H9 (cell line): ENCODE measurements at regions not wholly inside any gene's neighbourhood (a gene's known extent, or its start where the extent isn't known, plus 50 kb on each side); places are given as distances from the start of the nearest gene placed in this dataset.

ENCODE experiments used
- DNase-seq: peaks from one replicate; pipeline ENCODE4 v3.0.0-alpha.2; 2017
- H2AFZ ChIP-seq: one replicate; pipeline ENCODE4 v1.6.1; 2013; ENCODE audit warnings: mild to moderate bottlenecking, low read length, control low read depth, moderate library complexity
- H2AK5ac ChIP-seq: 2 replicates; pipeline ENCODE4 v1.6.1; 2013; ENCODE audit warnings: low read length, control low read depth, mixed read lengths; ENCODE audit not compliant: insufficient read length
- H2BK120ac ChIP-seq: one replicate; pipeline ENCODE4 v1.6.1; 2013; ENCODE audit warnings: low read depth, mild to moderate bottlenecking, low read length, control low read depth, inconsistent platforms; ENCODE audit not compliant: poor library complexity, severe bottlenecking
- H2BK12ac ChIP-seq: 2 replicates; pipeline ENCODE4 v1.6.1; 2013; ENCODE audit warnings: low read length, control low read depth, mixed read lengths, low read depth; ENCODE audit not compliant: insufficient read length
- H2BK15ac ChIP-seq: 2 replicates; pipeline ENCODE4 v1.6.1; 2013; ENCODE audit warnings: low read depth, low read length, control low read depth
- H2BK20ac ChIP-seq: one replicate; pipeline ENCODE4 v1.6.1; 2013; ENCODE audit warnings: low read depth, mild to moderate bottlenecking, low read length, control low read depth, inconsistent platforms; ENCODE audit not compliant: poor library complexity, severe bottlenecking
- H2BK5ac ChIP-seq: 2 replicates; pipeline ENCODE4 v1.6.1; 2013; ENCODE audit warnings: low read length, control low read depth, mixed read lengths; ENCODE audit not compliant: insufficient read length
- H3K14ac ChIP-seq: 2 replicates; pipeline ENCODE4 v1.6.1; 2013; ENCODE audit warnings: low read length, control low read depth; ENCODE audit not compliant: insufficient read depth
- H3K18ac ChIP-seq: 2 replicates; pipeline ENCODE4 v1.6.1; 2013; ENCODE audit warnings: low read depth, mild to moderate bottlenecking, mixed read lengths, low read length, control low read depth; ENCODE audit not compliant: insufficient read length
- H3K23ac ChIP-seq: 2 replicates; pipeline ENCODE4 v1.6.1; 2013; ENCODE audit warnings: low read length, control low read depth, mixed read lengths, low read depth; ENCODE audit not compliant: insufficient read length
- H3K23me2 ChIP-seq: 2 replicates; pipeline ENCODE4 v1.6.1; 2013; ENCODE audit warnings: low read depth, mild to moderate bottlenecking, mixed read lengths, low read length, control low read depth; ENCODE audit not compliant: insufficient read length, poor library complexity, severe bottlenecking
- H3K27ac ChIP-seq: 2 replicates; pipeline ENCODE4 v1.5.1; 2013; ENCODE audit warnings: low read length, control low read depth, mixed read lengths, low read depth; ENCODE audit not compliant: insufficient read length
- H3K27me3 ChIP-seq: 2 replicates; pipeline ENCODE4 v1.6.1; 2013; ENCODE audit warnings: low read length, control low read depth, inconsistent platforms; ENCODE audit not compliant: insufficient read depth
- H3K4ac ChIP-seq: 2 replicates; pipeline ENCODE4 v1.6.1; 2013; ENCODE audit warnings: low read depth, mild to moderate bottlenecking, control low read depth, inconsistent platforms, low read length, moderate library complexity
- H3K4me1 ChIP-seq: 2 replicates; pipeline ENCODE4 v1.6.1; 2013; ENCODE audit warnings: low read length, control low read depth, inconsistent platforms; ENCODE audit not compliant: insufficient read depth
- H3K4me2 ChIP-seq: 2 replicates; pipeline ENCODE4 v1.6.1; 2013; ENCODE audit warnings: low read length, control low read depth, mixed read lengths; ENCODE audit not compliant: insufficient read length, insufficient read depth
- H3K56ac ChIP-seq: 2 replicates; pipeline ENCODE4 v1.6.1; 2013; ENCODE audit warnings: low read depth, mild to moderate bottlenecking, mixed read lengths, low read length, control low read depth; ENCODE audit not compliant: insufficient read length
- H3K79me1 ChIP-seq: 2 replicates; pipeline ENCODE4 v1.6.1; 2013; ENCODE audit warnings: low read depth, mild to moderate bottlenecking, moderate library complexity, low read length, control low read depth, inconsistent platforms; ENCODE audit not compliant: insufficient read depth, poor library complexity, severe bottlenecking
- H3K79me2 ChIP-seq: 2 replicates; pipeline ENCODE4 v1.6.1; 2013; ENCODE audit warnings: low read length, control low read depth, inconsistent platforms; ENCODE audit not compliant: insufficient read depth
- H3K9ac ChIP-seq: 2 replicates; pipeline ENCODE4 v1.6.1; 2013; ENCODE audit warnings: low read length, control low read depth, mixed read lengths; ENCODE audit not compliant: insufficient read length; ENCODE audit errors: extremely low read depth
- H3K9me3 ChIP-seq: one replicate; pipeline ENCODE4 v1.6.1; 2013; ENCODE audit warnings: low read depth, low read length, inconsistent platforms; ENCODE audit not compliant: control insufficient read depth
- H3T11ph ChIP-seq: one replicate; pipeline ENCODE4 v1.6.1; 2013; ENCODE audit warnings: mild to moderate bottlenecking, low read length, control low read depth, inconsistent platforms
- H4K20me1 ChIP-seq: one replicate; pipeline ENCODE4 v1.6.1; 2013; ENCODE audit not compliant: control insufficient read depth, insufficient read length, insufficient read depth
- H4K5ac ChIP-seq: 2 replicates; pipeline ENCODE4 v1.6.1; 2013; ENCODE audit warnings: low read depth, mild to moderate bottlenecking, mixed read lengths, low read length, control low read depth; ENCODE audit not compliant: insufficient read length
- H4K8ac ChIP-seq: replicated peaks from 2 replicates; pipeline ENCODE4 v1.6.1; 2013; ENCODE audit warnings: low read length, control low read depth, mixed read lengths, low read depth; ENCODE audit not compliant: insufficient read length
- H4K91ac ChIP-seq: 2 replicates; pipeline ENCODE4 v1.6.1; 2013; ENCODE audit warnings: low read depth, mild to moderate bottlenecking, moderate library complexity, mixed read lengths, low read length, control low read depth; ENCODE audit not compliant: insufficient read length
- H3K27ac Mint-ChIP-seq, 3 experiments: 2 replicates in 2 of 3; 3 replicates in 1 of 3; pipeline ENCODE4 v1.8.0; 2020 to 2021; ENCODE audit warnings: mixed read lengths in 3 of 3, mild to moderate bottlenecking in 1 of 3, moderate library complexity in 1 of 3
- H3K27me3 Mint-ChIP-seq: 2 replicates; pipeline ENCODE4 v1.8.0; 2021; ENCODE audit warnings: low read depth, mild to moderate bottlenecking, moderate library complexity, mixed read lengths
- H3K36me3 Mint-ChIP-seq, 3 experiments: 2 replicates in 2 of 3; 3 replicates in 1 of 3; pipeline ENCODE4 v1.8.0; 2020 to 2021; ENCODE audit warnings: low read depth in 3 of 3, mixed read lengths in 3 of 3; ENCODE audit not compliant: insufficient read depth in 1 of 3
- H3K4me1 Mint-ChIP-seq, 2 experiments: 2 replicates each; pipeline ENCODE4 v1.8.0; 2020; ENCODE audit warnings: mixed read lengths in 2 of 2
- H3K4me3 Mint-ChIP-seq, 2 experiments: 2 replicates in 1 of 2; 3 replicates in 1 of 2; pipeline ENCODE4 v1.8.0; 2020 to 2021; ENCODE audit warnings: mild to moderate bottlenecking in 2 of 2, mixed read lengths in 2 of 2, moderate library complexity in 1 of 2
- H3K9me3 Mint-ChIP-seq, 2 experiments: 2 replicates in 1 of 2; 3 replicates in 1 of 2; pipeline ENCODE4 v1.8.0; 2020; ENCODE audit warnings: mild to moderate bottlenecking in 2 of 2, mixed read lengths in 2 of 2, moderate library complexity in 1 of 2
- WGBS: extraction: QIAGEN DNeasy Blood & Tissue Kit; methylation state at CpG from one replicate; pipeline ENCODE4 v1.1.7; 2013; ENCODE audit warnings: missing lambda C conversion rate, low lambda C conversion rate, mixed read lengths; ENCODE audit not compliant: insufficient read length; ENCODE audit errors: extremely low coverage; 5-methylcytosine and 5-hydroxymethylcytosine counted together
- TF ChIP-seq, protein P1 (sequence below): fragments of 200-600 bp; sonication (generic); conservative IDR thresholded peaks from 3 replicates; pipeline ENCODE4 v1.8.0; 2021; ENCODE audit warnings: antibody characterized with exemption, mild to moderate bottlenecking

- H3K27ac Mint-ChIP-seq, result no peak overlapping the region
- Histone ChIP-seq H3K4me2 (no peak overlapping the region), H4K5ac (no peak overlapping the region), H2BK20ac (no peak overlapping the region), H3K23me2 (no peaks in the 10 kb centered on the region), H2AFZ (no peak overlapping the region), H3K27me3 (no peaks in the 10 kb centered on the region), H2AK5ac (no peak overlapping the region), H4K20me1 (no peaks in the 10 kb centered on the region), H2BK12ac (no peak overlapping the region), H3K79me2 (no peaks in the 10 kb centered on the region), H4K8ac (no peak overlapping the region), H3K23ac (no peak overlapping the region), H2BK5ac (no peak overlapping the region), H3K18ac (no peak overlapping the region), H3K79me1 (no peaks in the 10 kb centered on the region), H2BK15ac (no peak overlapping the region), H3K9ac (no peak overlapping the region), H3K4me1 (no peaks in the 10 kb centered on the region; the same call in 1 of the 2 replicates), H2BK120ac (no peak overlapping the region), H3K27ac (no peak overlapping the region), H4K91ac (no peak overlapping the region), H3K56ac (no peak overlapping the region), H3K14ac (peak overlapping the region; percentile 15; the same call in 1 of the 2 replicates), H3K4ac (no peak overlapping the region), H3T11ph (no peak overlapping the region), H3K9me3 (no peaks in the 10 kb centered on the region)
- 0 out of 2 replicates have a peak, but pooled peaks cover 1% of the 10 kb centered on the region for H3K27me3 Mint-ChIP-seq
- no peak for DNase-seq
- peaks cover 0 to 2% of the 10 kb centered on the region in 2 experiments; a peak in 2 of 5 replicates for H3K9me3 Mint-ChIP-seq
- peaks cover 14 to 25% of the 10 kb centered on the region in 2 experiments for H3K4me1 Mint-ChIP-seq
- no peak overlapping the region for H3K4me3 Mint-ChIP-seq
- H3K36me3 Mint-ChIP-seq, result no peaks in the 10 kb centered on the region; a peak in 1 of 7 replicates
- no CpG with 5 or more reads among the region's 3 CpGs for WGBS
- TF ChIP-seq, protein P1, sequence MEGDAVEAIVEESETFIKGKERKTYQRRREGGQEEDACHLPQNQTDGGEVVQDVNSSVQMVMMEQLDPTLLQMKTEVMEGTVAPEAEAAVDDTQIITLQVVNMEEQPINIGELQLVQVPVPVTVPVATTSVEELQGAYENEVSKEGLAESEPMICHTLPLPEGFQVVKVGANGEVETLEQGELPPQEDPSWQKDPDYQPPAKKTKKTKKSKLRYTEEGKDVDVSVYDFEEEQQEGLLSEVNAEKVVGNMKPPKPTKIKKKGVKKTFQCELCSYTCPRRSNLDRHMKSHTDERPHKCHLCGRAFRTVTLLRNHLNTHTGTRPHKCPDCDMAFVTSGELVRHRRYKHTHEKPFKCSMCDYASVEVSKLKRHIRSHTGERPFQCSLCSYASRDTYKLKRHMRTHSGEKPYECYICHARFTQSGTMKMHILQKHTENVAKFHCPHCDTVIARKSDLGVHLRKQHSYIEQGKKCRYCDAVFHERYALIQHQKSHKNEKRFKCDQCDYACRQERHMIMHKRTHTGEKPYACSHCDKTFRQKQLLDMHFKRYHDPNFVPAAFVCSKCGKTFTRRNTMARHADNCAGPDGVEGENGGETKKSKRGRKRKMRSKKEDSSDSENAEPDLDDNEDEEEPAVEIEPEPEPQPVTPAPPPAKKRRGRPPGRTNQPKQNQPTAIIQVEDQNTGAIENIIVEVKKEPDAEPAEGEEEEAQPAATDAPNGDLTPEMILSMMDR, result no peak
Observed at GRCh38 chr2:43055985-43056384, 170.4 kb downstream of the ZFP36L2 start.
